Mesenchymal stem cell (in vitro differentiated cells and primary cell): ENCODE measurements at regions not wholly inside any gene's neighbourhood (a gene's known extent, or its start where the extent isn't known, plus 50 kb on each side); places are given as distances from the start of the nearest gene placed in this dataset.

Experiments
- DNase-seq: peaks from one replicate; pipeline ENCODE4 v3.0.0-alpha.2; 2013
- H2AFZ ChIP-seq: one replicate; pipeline ENCODE4 v1.6.1; 2013; ENCODE audit warnings: low read depth, mild to moderate bottlenecking, control low read depth, inconsistent platforms, low read length, moderate library complexity
- H2AK5ac ChIP-seq: 2 replicates; pipeline ENCODE4 v1.6.1; 2013; ENCODE audit warnings: low read length, moderate library complexity, mild to moderate bottlenecking, inconsistent platforms; ENCODE audit not compliant: severe bottlenecking
- H2BK120ac ChIP-seq: one replicate; pipeline ENCODE4 v1.6.1; 2013; ENCODE audit warnings: low read depth, mild to moderate bottlenecking, inconsistent platforms, low read length, moderate library complexity
- H2BK12ac ChIP-seq, 2 experiments: one replicate each; pipeline ENCODE4 v1.6.1; 2013; ENCODE audit warnings: inconsistent platforms in 2 of 2, low read length in 2 of 2, mild to moderate bottlenecking in 2 of 2, moderate library complexity in 2 of 2, control low read depth in 1 of 2
- H2BK15ac ChIP-seq: one replicate; pipeline ENCODE4 v1.6.1; 2013; ENCODE audit warnings: mild to moderate bottlenecking, low read depth, inconsistent platforms; ENCODE audit not compliant: poor library complexity, severe bottlenecking
- H2BK5ac ChIP-seq: 2 replicates; pipeline ENCODE4 v1.6.1; 2013; ENCODE audit warnings: low read depth, mild to moderate bottlenecking, low read length, control low read depth, inconsistent platforms; ENCODE audit not compliant: poor library complexity, severe bottlenecking
- H3K14ac ChIP-seq, 2 experiments: one replicate each; pipeline ENCODE4 v1.6.1; 2013; ENCODE audit warnings: inconsistent platforms in 2 of 2, low read length in 2 of 2, control low read depth in 1 of 2, mild to moderate bottlenecking in 1 of 2, moderate library complexity in 1 of 2
- H3K18ac ChIP-seq, 2 experiments: one replicate each; pipeline ENCODE4 v1.6.1; 2013; ENCODE audit warnings: inconsistent platforms in 2 of 2, low read length in 2 of 2, control low read depth in 1 of 2, low read depth in 1 of 2, mild to moderate bottlenecking in 1 of 2
- H3K23ac ChIP-seq, 2 experiments: one replicate each; pipeline ENCODE4 v1.6.1; 2013; ENCODE audit warnings: inconsistent platforms in 2 of 2, low read length in 2 of 2, mild to moderate bottlenecking in 2 of 2, moderate library complexity in 2 of 2, control low read depth in 1 of 2
- H3K27ac ChIP-seq: 2 replicates; pipeline ENCODE4 v1.5.1; 2013; ENCODE audit warnings: mild to moderate bottlenecking, moderate library complexity, low read length, control low read depth, inconsistent platforms; ENCODE audit not compliant: poor library complexity, severe bottlenecking
- H3K27me3 ChIP-seq, 2 experiments: 2 replicates each; pipeline versions ENCODE4 v1.6.1 to v1.7.0; 2013; ENCODE audit warnings: low read length in 2 of 2, mild to moderate bottlenecking in 2 of 2, moderate library complexity in 2 of 2, control low read depth in 1 of 2, inconsistent platforms in 1 of 2; ENCODE audit not compliant: control insufficient read depth in 1 of 2, insufficient read depth in 1 of 2
- H3K36me3 ChIP-seq, 2 experiments: 2 replicates each; pipeline versions ENCODE4 v1.6.1 to v1.7.0; 2013; ENCODE audit warnings: low read length in 2 of 2, control low read depth in 1 of 2, inconsistent platforms in 1 of 2, low read depth in 1 of 2, mild to moderate bottlenecking in 1 of 2; ENCODE audit not compliant: insufficient read depth in 2 of 2, control insufficient read depth in 1 of 2
- H3K4ac ChIP-seq, 2 experiments: one replicate each; pipeline ENCODE4 v1.6.1; 2013; ENCODE audit warnings: inconsistent platforms in 2 of 2, low read length in 2 of 2, mild to moderate bottlenecking in 2 of 2, moderate library complexity in 2 of 2, control low read depth in 1 of 2, low read depth in 1 of 2
- H3K4me1 ChIP-seq: 2 replicates; pipeline ENCODE4 v1.6.1; 2013; ENCODE audit warnings: low read depth, low read length, control low read depth; ENCODE audit not compliant: control insufficient read depth, insufficient read depth
- H3K4me2 ChIP-seq: 2 replicates; pipeline ENCODE4 v1.6.1; 2013; ENCODE audit warnings: low read length, mild to moderate bottlenecking, inconsistent platforms; ENCODE audit not compliant: poor library complexity, severe bottlenecking
- H3K4me3 ChIP-seq, 2 experiments: 2 replicates each; pipeline versions ENCODE4 v1.5.1 to v1.7.0; 2013; ENCODE audit warnings: low read length in 2 of 2, mild to moderate bottlenecking in 2 of 2, control low read depth in 1 of 2, low read depth in 1 of 2; ENCODE audit not compliant: insufficient read depth in 1 of 2
- H3K79me1 ChIP-seq: replicated peaks from 2 replicates; pipeline ENCODE4 v1.6.1; 2013; ENCODE audit warnings: mild to moderate bottlenecking, control low read depth, low read length, inconsistent platforms; ENCODE audit not compliant: poor library complexity, severe bottlenecking
- H3K9ac ChIP-seq: 2 replicates; pipeline ENCODE4 v1.7.0; 2013; ENCODE audit warnings: mild to moderate bottlenecking, low read length, moderate library complexity
- H3K9me3 ChIP-seq: 2 replicates; pipeline ENCODE4 v1.7.0; 2013; ENCODE audit warnings: mild to moderate bottlenecking, low read length; ENCODE audit not compliant: control insufficient read depth
- H4K8ac ChIP-seq: one replicate; pipeline ENCODE4 v1.6.1; 2013; ENCODE audit warnings: inconsistent platforms, mild to moderate bottlenecking, low read length, moderate library complexity
- H4K91ac ChIP-seq: one replicate; pipeline ENCODE4 v1.6.1; 2013; ENCODE audit warnings: mild to moderate bottlenecking, low read length, inconsistent platforms
- WGBS: methylation state at CpG from one replicate; pipeline ENCODE4 v1.1.7; 2013; ENCODE audit warnings: mixed read lengths; 5-methylcytosine and 5-hydroxymethylcytosine counted together

- H3K14ac ChIP-seq: no peak overlapping the region
- no peak overlapping the region for H3K4me2 ChIP-seq
- no peak overlapping the region for H3K27ac ChIP-seq
- H3K4me3 ChIP-seq: no peak overlapping the region
- no peak overlapping the region for H2BK120ac ChIP-seq
- H2BK5ac ChIP-seq: no peak overlapping the region
- no peak overlapping the region for H2BK15ac ChIP-seq
- no peak overlapping the region for H4K8ac ChIP-seq
- no peaks in the 10 kb centered on the region for H3K4me1 ChIP-seq
- H3K23ac ChIP-seq: no peak overlapping the region
- H2BK12ac ChIP-seq: no peak overlapping the region
- DNase-seq: no peak
- no peak overlapping the region for H3K18ac ChIP-seq
- no peaks in the 10 kb centered on the region for H3K79me1 ChIP-seq
- H3K36me3 ChIP-seq: no peaks in the 10 kb centered on the region
- H4K91ac ChIP-seq: no peak overlapping the region
- no peak overlapping the region for H3K4ac ChIP-seq
- H2AK5ac ChIP-seq: no peak overlapping the region
- 47% methylated on average over 1 of the region's 3 CpGs for WGBS
- H3K9me3 ChIP-seq: no peaks in the 10 kb centered on the region
- peaks cover 83 to 93% of the 10 kb centered on the region in 2 experiments for H3K27me3 ChIP-seq
- no peak overlapping the region for H2AFZ ChIP-seq
- H3K9ac ChIP-seq: peak overlapping the region; percentile 5
These were observed 125.4 kb upstream of the HSD17B12 start for GRCh38 chr11:43555186-43555585.

DNA sequence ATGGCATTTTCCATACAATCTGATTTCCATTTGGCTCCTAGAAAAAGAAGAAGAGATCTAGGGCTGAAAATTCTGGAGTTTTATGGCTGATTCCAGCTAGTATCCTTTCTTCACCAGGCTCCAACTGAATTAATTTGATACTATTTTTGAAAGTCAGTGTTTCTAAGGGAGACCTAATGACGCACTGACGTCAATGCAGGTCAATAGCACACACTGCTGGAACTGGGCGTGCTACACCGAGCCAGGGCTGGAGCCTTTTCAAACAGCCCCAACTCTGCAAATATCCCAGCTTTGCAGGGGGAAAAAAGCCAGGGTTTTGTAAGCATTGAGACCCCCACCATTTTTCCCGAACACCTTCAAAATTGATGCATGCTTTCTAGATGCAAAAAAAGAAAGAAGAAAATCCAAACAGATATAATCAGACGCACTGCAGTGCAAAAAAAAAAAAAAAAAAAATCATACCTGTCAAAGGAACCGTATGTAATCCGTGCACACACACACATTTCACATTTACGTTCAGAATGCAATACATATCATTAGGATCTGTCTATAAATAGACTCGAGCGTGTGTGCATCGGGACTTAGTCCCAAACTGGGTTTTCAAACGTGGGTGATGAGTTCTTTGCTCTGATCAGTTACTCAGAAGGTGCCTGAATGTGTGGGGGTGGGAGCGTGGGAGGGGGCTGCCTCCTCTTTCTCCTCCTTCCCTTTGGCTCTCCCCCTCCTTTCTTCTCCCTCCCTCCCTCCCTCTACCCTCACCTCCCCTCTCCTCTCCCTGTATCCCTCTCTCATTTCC lies 124.5 kb upstream of the HSD17B12 start:
- Histone ChIP-seq H3K23ac (no peak overlapping the region), H2AFZ (no peak overlapping the region), H3K4ac (no peak overlapping the region), H3K4me3 (peak overlapping the region in 1 of 2 experiments; percentile 3), H3K36me3 (no peaks in the 10 kb centered on the region), H2BK15ac (no peak overlapping the region), H3K4me1 (no peaks in the 10 kb centered on the region), H2AK5ac (no peak overlapping the region), H3K9ac (peak overlapping the region; percentile 5), H4K91ac (no peak overlapping the region), H3K79me1 (no peaks in the 10 kb centered on the region), H3K9me3 (no peaks in the 10 kb centered on the region), H3K18ac (no peak overlapping the region), H3K27ac (no peak overlapping the region), H2BK5ac (no peak overlapping the region), H3K27me3 (peaks cover 83 to 94% of the 10 kb centered on the region in 2 experiments), H2BK12ac (no peak overlapping the region), H3K14ac (no peak overlapping the region), H3K4me2 (no peak overlapping the region), H4K8ac (no peak overlapping the region), H2BK120ac (no peak overlapping the region)
- 47% methylated on average over 7 of the region's 14 CpGs for WGBS
- peak; percentile 8 for DNase-seq

GRCh38 chr11:43556612-43557375 lies 123.7 kb upstream of the HSD17B12 start:
- no peaks in the 10 kb centered on the region for H3K79me1 ChIP-seq
- no peak for DNase-seq
- no peak overlapping the region for H2BK15ac ChIP-seq
- H3K4me1 ChIP-seq: no peaks in the 10 kb centered on the region
- H2BK5ac ChIP-seq: no peak overlapping the region
- no peak overlapping the region for H3K4me3 ChIP-seq
- no peaks in the 10 kb centered on the region for H3K9me3 ChIP-seq
- no peak overlapping the region for H4K91ac ChIP-seq
- H2AK5ac ChIP-seq: no peak overlapping the region
- H3K14ac ChIP-seq: no peak overlapping the region
- H3K27ac ChIP-seq: no peak overlapping the region
- H3K18ac ChIP-seq: no peak overlapping the region
- H3K4ac ChIP-seq: no peak overlapping the region
- WGBS: 14% methylated on average over 9 of the region's 10 CpGs
- no peak overlapping the region for H3K4me2 ChIP-seq
- H3K9ac ChIP-seq: no peak overlapping the region
- no peak overlapping the region for H3K23ac ChIP-seq
- H2BK12ac ChIP-seq: no peak overlapping the region
- no peak overlapping the region for H4K8ac ChIP-seq
- H3K27me3 ChIP-seq: peaks cover 82 to 89% of the 10 kb centered on the region in 2 experiments
- no peak overlapping the region for H2AFZ ChIP-seq
- H3K36me3 ChIP-seq: no peaks in the 10 kb centered on the region
- H2BK120ac ChIP-seq: no peak overlapping the region

DNA sequence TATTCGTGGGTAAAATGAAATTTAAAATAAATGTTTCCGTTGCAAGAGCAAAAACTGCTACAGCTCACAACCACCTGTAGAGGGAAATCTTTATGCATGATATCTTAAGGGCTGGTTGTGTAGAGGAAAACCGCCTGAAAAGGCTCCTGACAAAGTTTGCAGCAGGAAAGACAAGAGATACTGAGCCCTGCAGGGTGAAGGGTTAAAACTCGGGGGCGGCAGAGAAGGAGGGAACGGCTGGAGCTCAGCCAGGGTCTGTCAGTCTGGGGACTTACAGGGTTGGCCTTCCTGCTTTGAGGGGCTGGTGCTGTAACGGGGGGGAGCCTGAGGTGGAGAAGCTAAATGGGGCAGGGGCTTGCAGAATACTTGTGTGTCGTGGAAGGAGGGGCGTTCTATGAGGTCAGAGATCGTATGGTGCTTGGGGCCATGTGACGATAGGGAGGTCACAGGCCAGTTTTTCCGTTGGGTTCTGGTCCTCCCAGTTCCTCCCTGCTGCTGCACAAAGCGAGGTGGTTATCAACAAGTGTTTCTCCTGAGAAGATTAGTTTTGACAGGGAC lies 122.9 kb upstream of the HSD17B12 start:
- Histone ChIP-seq H2BK5ac (no peak overlapping the region), H3K36me3 (no peaks in the 10 kb centered on the region), H3K18ac (no peak overlapping the region), H3K4me1 (no peaks in the 10 kb centered on the region), H3K79me1 (no peaks in the 10 kb centered on the region), H2BK120ac (no peak overlapping the region), H2AFZ (no peak overlapping the region), H2BK15ac (no peak overlapping the region), H2AK5ac (no peak overlapping the region), H4K8ac (no peak overlapping the region), H2BK12ac (no peak overlapping the region), H3K27ac (no peak overlapping the region), H3K9me3 (no peaks in the 10 kb centered on the region), H3K23ac (no peak overlapping the region), H3K4me3 (no peak overlapping the region), H3K14ac (no peak overlapping the region), H3K27me3 (peaks cover 82 to 86% of the 10 kb centered on the region in 2 experiments), H3K4ac (no peak overlapping the region), H3K9ac (no peak overlapping the region), H3K4me2 (no peak overlapping the region), H4K91ac (no peak overlapping the region)
- WGBS: 11% methylated on average over 11 of the region's 13 CpGs
- no peak for DNase-seq
